Fibroblast of upper back skin (primary cell): ENCODE measurements at regions not wholly inside any gene's neighbourhood (a gene's known extent, or its start where the extent isn't known, plus 50 kb on each side); places are given as distances from the start of the nearest gene placed in this dataset.
"Not testable (repeated sequence)": the region's sequence is repeated elsewhere in the genome, so short reads cannot be mapped to it uniquely, and the experiment has no call there.

ENCODE experiments used
- DNase-seq: peaks from one replicate; pipeline ENCODE4 v3.0.0-alpha.2; 2013

- DNase-seq: no peak
These were observed 235.7 kb downstream of the RPIA start for GRCh38 chr2:88927128-88927527.

DNA sequence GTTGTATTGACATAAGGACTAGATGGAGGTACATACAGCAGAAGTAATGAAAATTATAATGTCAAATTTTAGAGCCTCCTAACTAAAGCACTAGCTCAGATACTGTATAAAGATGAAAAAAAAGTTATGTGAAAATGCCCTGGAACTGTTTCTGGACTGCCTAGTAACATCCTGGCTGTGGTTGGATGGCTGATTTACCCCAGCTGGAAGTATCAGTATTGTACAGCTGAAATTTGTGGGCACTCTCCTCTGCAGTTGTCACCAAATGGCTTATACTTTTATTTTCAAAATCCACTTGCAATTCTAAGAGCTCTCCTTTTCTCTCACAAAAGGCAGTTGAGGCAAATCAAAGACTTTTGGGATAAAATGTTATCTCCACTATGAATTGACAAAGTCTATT lies 239.2 kb downstream of the RPIA start:
- DNase-seq: no peak

GRCh38 chr2:88932686-88933085 lies 241.2 kb downstream of the RPIA start:
- DNase-seq: no peak

- no peak for DNase-seq
These were observed 241.6 kb downstream of the RPIA start for GRCh38 chr2:88933091-88933490.

- no peak for DNase-seq
These were observed 242.5 kb downstream of the RPIA start for GRCh38 chr2:88933980-88934379.

DNA sequence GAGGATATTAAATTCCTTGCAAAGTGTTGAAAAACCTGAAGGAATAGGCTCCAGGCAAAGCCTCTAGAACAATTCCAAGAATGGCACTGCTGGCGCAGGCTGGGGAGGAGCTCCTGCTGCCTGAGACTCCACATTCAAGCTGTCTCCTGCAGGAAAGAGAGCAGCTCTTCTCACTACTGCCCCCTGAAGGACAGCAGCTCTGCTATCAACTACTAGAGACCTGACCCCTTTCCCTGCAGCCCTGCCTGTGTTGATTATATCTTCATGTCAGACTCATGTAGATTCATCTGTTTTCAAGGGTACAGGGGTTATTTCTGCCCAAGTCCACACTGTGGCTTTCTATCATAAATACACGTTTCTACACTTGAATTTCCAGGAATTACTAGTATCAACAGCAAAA lies 249.7 kb downstream of the RPIA start:
- DNase-seq: not testable (repeated sequence)

- DNase-seq: no peak
These were observed 251.3 kb downstream of the RPIA start for GRCh38 chr2:88942798-88943197.

DNA sequence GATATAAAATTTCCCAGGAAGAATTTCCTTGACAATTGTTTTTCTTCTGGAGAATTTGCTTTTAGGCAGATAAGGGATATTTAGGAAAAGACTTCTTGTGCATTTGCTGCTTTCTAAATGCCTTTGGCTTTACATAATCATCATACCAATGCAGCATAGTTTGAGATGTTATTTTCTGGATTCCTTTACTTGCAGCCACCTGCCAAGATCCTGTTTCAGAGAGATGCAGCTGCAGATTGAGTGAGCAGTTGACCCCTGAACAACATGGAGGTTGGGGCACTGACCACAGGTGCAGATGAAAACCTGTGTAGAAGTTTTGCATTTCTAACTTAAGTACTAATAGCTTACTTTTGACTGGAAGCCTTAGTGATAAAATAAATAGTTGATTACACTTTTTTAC lies 257.9 kb downstream of the RPIA start:
- DNase-seq: no peak

DNA sequence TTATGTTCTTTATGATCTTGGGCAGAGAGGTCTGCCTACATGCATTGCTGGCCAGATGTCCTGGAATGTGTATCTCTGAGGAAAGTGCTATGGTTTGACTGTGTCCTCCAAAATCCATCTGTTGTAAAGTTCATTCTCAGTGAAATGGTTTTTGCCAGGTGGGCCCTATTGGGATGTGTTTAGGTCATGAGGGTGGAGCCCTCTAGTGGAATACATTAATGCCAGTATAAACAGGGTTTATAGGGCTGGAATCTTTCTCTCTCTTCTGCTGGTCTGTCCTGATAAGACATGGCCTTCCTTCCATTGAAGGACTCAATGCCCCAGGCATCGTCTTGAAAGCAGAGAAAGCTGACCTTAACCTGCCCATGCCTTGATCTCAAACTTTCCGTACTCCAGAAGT lies 258.5 kb downstream of the RPIA start:
- no peak for DNase-seq

- DNase-seq: no peak
These were observed 264.1 kb downstream of the RPIA start for GRCh38 chr2:88955607-88956006.

- DNase-seq: no peak
These were observed 268.2 kb downstream of the RPIA start for GRCh38 chr2:88959480-88960204.

GRCh38 chr2:88961323-88961722 lies 269.9 kb downstream of the RPIA start:
- DNase-seq: not testable (repeated sequence)

DNA sequence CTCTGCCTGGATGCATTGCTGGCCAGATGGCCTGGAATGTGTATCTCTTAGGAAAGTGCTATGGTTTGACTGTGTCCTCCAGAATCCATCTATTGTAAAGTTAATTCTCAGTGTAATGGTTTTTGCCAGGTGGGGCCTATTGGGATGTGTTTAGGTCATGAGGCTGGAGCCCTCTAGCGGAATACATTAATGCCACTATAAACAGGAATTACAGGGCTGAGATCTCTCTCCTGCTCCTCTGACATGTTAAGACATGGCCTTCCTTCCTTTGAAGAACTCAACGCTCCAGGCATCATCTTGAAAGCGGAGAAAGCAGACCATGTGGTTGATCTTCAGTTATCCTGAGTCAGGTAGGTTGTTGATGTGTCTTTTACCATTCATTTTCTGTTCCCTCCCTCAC lies 276.4 kb downstream of the RPIA start:
- DNase-seq: no peak

GRCh38 chr2:88978011-88978410 lies 286.5 kb downstream of the RPIA start:
- DNase-seq: not testable (repeated sequence)

DNA sequence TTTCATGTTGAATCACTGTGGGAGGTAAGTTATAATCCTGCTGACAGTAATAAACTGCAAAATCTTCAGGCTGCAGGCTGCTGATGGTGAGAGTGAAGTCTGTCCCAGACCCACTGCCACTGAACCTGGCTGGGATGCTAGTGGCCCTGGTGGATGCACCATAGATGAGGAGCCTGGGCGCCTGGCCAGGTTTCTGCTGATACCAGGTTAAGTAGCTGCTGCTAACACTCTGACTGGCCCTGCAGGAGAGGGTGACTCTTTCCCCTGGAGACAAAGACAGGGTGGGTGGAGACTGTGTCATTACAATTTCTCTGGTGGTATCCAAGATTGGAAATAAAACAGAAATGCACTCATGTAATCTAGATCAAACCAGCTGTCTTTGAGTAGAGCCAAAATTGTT lies 287.0 kb downstream of the RPIA start:
- not testable (repeated sequence) for DNase-seq

- DNase-seq: not testable (repeated sequence)
These were observed 292.6 kb downstream of the RPIA start for GRCh38 chr2:88984079-88984478.

GRCh38 chr2:88986721-88987330 lies 295.4 kb downstream of the RPIA start:
- not testable (repeated sequence) for DNase-seq

DNA sequence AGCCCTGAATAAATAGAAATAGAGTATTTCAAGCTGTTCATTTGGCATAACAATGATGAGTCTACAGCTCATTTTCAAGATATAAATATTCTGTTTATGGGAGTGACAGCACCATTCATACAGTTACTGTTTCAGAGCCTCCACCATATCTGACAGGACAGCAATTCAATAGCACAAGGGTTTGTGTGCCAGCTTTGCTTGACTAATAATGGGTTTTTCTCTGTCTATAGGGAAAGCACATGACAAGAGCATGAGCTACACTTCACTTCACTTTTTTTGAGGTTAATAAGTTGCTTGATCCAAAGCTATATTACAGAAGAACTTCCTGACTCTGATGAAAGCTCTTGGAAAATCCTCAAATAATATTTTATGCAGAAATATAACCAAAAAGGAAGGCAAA lies 297.1 kb downstream of the RPIA start:
- DNase-seq: not testable (repeated sequence)

- DNase-seq: not testable (repeated sequence)
These were observed 301.3 kb downstream of the RPIA start for GRCh38 chr2:88992819-88993218.

GRCh38 chr2:88994856-88995255 lies 303.4 kb downstream of the RPIA start:
- DNase-seq: not testable (repeated sequence)

- not testable (repeated sequence) for DNase-seq
These were observed 305.1 kb downstream of the RPIA start for GRCh38 chr2:88996588-88996987.

DNA sequence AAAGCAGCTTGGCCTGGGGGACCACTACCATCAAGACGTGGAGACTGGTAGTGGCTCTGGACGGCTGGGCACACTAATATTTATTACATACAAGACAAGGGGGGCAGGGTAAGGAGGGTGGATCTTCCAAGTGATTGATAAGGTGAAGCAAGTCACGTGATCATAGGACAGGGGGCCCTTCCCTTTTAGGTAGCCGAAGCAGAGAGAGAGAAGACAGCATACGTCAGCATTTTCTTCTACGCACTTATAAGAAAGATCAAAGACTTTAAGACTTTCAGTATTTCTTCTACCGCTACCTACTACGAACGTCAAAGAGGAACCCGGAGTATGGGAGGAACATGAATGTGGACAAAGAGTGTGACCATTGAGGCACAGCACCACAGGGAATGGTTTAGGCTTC lies 307.9 kb downstream of the RPIA start:
- no peak for DNase-seq

DNA sequence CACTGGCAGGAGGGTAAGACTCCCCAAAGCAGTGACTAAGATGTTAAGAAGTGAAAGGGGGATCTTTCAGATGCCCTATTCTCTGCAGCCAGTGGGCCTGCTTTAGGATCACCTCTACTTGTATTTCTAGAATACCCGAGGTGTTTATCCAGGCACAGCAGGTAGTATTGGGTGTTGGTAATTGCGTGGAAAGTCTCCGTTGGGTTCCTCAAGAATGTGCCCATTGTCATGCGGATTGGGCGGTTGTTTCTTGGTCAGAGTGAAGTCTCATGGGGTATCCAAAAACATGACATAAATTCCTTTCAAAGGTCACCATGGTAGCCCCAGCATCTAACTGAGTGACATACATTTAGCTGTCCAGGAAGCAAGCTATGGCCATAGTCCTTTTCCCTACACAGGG lies 308.8 kb downstream of the RPIA start:
- no peak for DNase-seq

DNA sequence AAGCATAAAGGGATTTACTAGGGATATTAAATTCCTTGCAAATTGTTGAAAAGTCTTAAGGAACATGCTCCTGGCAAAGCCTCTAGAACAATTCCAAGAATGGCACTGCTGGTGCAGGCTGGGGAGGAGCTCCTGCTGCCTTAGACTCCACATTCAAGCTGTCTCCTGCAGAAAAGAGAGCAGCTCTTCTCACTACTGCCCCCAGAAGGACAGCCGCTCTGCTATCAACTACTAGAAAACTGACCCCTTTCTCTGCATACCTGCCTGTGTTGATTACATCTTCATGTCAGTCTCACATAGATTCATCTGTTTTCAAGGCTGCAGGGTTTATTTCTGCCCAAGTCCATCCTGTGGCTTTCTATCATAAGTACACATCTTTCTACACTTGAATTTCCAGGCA lies 312.8 kb downstream of the RPIA start:
- DNase-seq: not testable (repeated sequence)

DNA sequence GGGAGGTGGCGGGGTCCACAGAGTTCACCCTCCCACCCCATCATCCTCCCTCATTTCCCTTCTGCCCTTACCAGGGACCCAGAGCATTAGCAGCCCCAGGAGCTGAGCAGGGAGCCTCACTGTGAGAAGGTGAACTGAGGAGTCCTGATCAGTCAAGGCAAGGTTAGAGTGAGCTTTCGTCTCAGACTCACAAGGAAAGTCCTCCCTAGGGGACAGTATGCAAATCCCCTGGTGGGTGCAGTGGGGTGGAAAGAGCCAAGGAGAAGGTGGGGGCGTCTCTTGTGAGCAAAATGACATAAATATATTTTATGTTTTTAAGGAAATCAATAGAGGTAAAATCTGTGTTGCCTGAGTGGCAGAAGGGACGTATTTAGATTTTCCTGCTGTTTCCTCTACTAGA lies 329.1 kb downstream of the RPIA start:
- DNase-seq: not testable (repeated sequence)
